Activated CD4-positive, alpha-beta T cell treated with anti-CD3 and anti-CD28 coated beads, Interleukin-2, amount 10 ng/mL, durations not matched to agents 7 days and 5 days (primary cell): ENCODE measurements at regions not wholly inside any gene's neighbourhood (a gene's known extent, or its start where the extent isn't known, plus 50 kb on each side); places are given as distances from the start of the nearest gene placed in this dataset.

Experiments
- CTCF ChIA-PET: fragments of 350-600 bp; sonication (Branson Sonifier 250); formaldehyde crosslinking; loops from one replicate; lab custom pipeline; 2021; ENCODE audit warnings: antibody characterized with exemption; lab: Charles Lee
- POLR2A ChIA-PET: fragments of 350-600 bp; sonication (Branson Sonifier 250); formaldehyde crosslinking; loops from one replicate; lab custom pipeline; 2021; ENCODE audit warnings: antibody characterized with exemption; lab: Charles Lee
- DNase-seq: peaks from one replicate; pipeline ENCODE4 v3.0.0-alpha.2; 2020
- H3K27ac Mint-ChIP-seq: one replicate; pipeline ENCODE4 v1.8.0; 2021; ENCODE audit warnings: mild to moderate bottlenecking, moderate library complexity, mixed read lengths
- H3K27me3 Mint-ChIP-seq: one replicate; pipeline ENCODE4 v1.8.0; 2021; ENCODE audit warnings: mixed read lengths
- H3K36me3 Mint-ChIP-seq: one replicate; pipeline ENCODE4 v1.8.0; 2021; ENCODE audit warnings: low read depth, mixed read lengths
- H3K4me1 Mint-ChIP-seq: one replicate; pipeline ENCODE4 v1.8.0; 2021; ENCODE audit warnings: mixed read lengths
- H3K4me3 Mint-ChIP-seq: one replicate; pipeline ENCODE4 v1.8.0; 2021; ENCODE audit warnings: mild to moderate bottlenecking, moderate library complexity, mixed read lengths
- H3K9me3 Mint-ChIP-seq: one replicate; pipeline ENCODE4 v1.8.0; 2021; ENCODE audit warnings: mixed read lengths

- Mint-ChIP-seq H3K4me3 (no peak overlapping the region), H3K4me1 (peaks cover 10% of the 10 kb centered on the region), H3K36me3 (no peaks in the 10 kb centered on the region), H3K27me3 (peaks cover 25% of the 10 kb centered on the region), H3K27ac (no peak overlapping the region), H3K9me3 (no peaks in the 10 kb centered on the region)
- CTCF ChIA-PET: interaction anchor here (0.6 kb wide), 1 partner anchor 855 kb away, joined by 3 read pairs; no protein-coding TSS in a partner anchor
- DNase-seq: no peak
- POLR2A ChIA-PET: no interaction called here
Measured at GRCh38 chr17:59483860-59484259, 81.5 kb upstream of the DHX40 start.

- CTCF ChIA-PET: no interaction called here
- Mint-ChIP-seq H3K4me3 (no peak overlapping the region), H3K36me3 (no peaks in the 10 kb centered on the region)
Measured at GRCh38 chr17:59485015-59485414, 80.4 kb upstream of the DHX40 start.

GRCh38 chr17:59485946-59486345 lies 79.5 kb upstream of the DHX40 start:
- Mint-ChIP-seq H3K4me1 (peaks cover 10% of the 10 kb centered on the region), H3K36me3 (no peaks in the 10 kb centered on the region), H3K4me3 (no peak overlapping the region), H3K27me3 (peaks cover 23% of the 10 kb centered on the region), H3K27ac (no peak overlapping the region), H3K9me3 (no peaks in the 10 kb centered on the region)
- ChIA-PET POLR2A (no interaction called here), CTCF (interaction anchor here (1.3 kb wide), 1 partner anchor 16 kb away, joined by 3 read pairs; no protein-coding TSS in a partner anchor)
- DNase-seq: no peak

More at GRCh38 chr17:59485015-59485414, 80.4 kb upstream of the DHX40 start:
- H3K27me3 Mint-ChIP-seq: peaks cover 26% of the 10 kb centered on the region
- no peak overlapping the region for H3K27ac Mint-ChIP-seq
- DNase-seq: no peak
- H3K9me3 Mint-ChIP-seq: no peaks in the 10 kb centered on the region
- peaks cover 10% of the 10 kb centered on the region for H3K4me1 Mint-ChIP-seq
- POLR2A ChIA-PET: no interaction called here

- DNase-seq: no peak
- Mint-ChIP-seq H3K27me3 (peaks cover 26% of the 10 kb centered on the region), H3K36me3 (no peaks in the 10 kb centered on the region), H3K4me1 (peaks cover 10% of the 10 kb centered on the region), H3K27ac (no peak overlapping the region), H3K4me3 (no peak overlapping the region), H3K9me3 (no peaks in the 10 kb centered on the region)
- POLR2A ChIA-PET: no interaction called here
- CTCF ChIA-PET: interaction anchor here (1.0 to 1.3 kb wide), 2 partner anchors 17 to 24 kb away, joined by 3 to 4 read pairs; no protein-coding TSS in a partner anchor
Measured at GRCh38 chr17:59487161-59487873, 78.1 kb upstream of the DHX40 start.

- H3K4me3 Mint-ChIP-seq: no peak overlapping the region
- no peak for DNase-seq
- no peak overlapping the region for H3K27ac Mint-ChIP-seq
- no peaks in the 10 kb centered on the region for H3K9me3 Mint-ChIP-seq
- CTCF ChIA-PET: interaction anchor here (0.6 to 0.7 kb wide), 2 partner anchors 25 to 34 kb away, joined by 4 to 5 read pairs; no protein-coding TSS in a partner anchor
- peaks cover 26% of the 10 kb centered on the region for H3K27me3 Mint-ChIP-seq
- peaks cover 8% of the 10 kb centered on the region for H3K4me1 Mint-ChIP-seq
- POLR2A ChIA-PET: no interaction called here
- no peaks in the 10 kb centered on the region for H3K36me3 Mint-ChIP-seq
Measured at GRCh38 chr17:59488805-59489204, 76.6 kb upstream of the DHX40 start.

- peaks cover 4% of the 10 kb centered on the region for H3K4me1 Mint-ChIP-seq
- no peak overlapping the region for H3K27ac Mint-ChIP-seq
- no peaks in the 10 kb centered on the region for H3K36me3 Mint-ChIP-seq
- peaks cover 30% of the 10 kb centered on the region for H3K27me3 Mint-ChIP-seq
- ChIA-PET CTCF (interaction anchor here (0.6 to 0.9 kb wide), 3 partner anchors 28 to 225 kb away, joined by 3 to 5 read pairs (median 3); no protein-coding TSS in a partner anchor), POLR2A (no interaction called here)
- DNase-seq: no peak
- no peaks in the 10 kb centered on the region for H3K9me3 Mint-ChIP-seq
- H3K4me3 Mint-ChIP-seq: no peak overlapping the region
Measured at GRCh38 chr17:59490216-59490615, 75.2 kb upstream of the DHX40 start.

- H3K9me3 Mint-ChIP-seq: no peaks in the 10 kb centered on the region
- ChIA-PET CTCF (no interaction called here), POLR2A (no interaction called here)
- H3K27ac Mint-ChIP-seq: no peak overlapping the region
- H3K4me1 Mint-ChIP-seq: no peaks in the 10 kb centered on the region
- peaks cover 27% of the 10 kb centered on the region for H3K27me3 Mint-ChIP-seq
- H3K36me3 Mint-ChIP-seq: no peaks in the 10 kb centered on the region
- DNase-seq: no peak
- no peak overlapping the region for H3K4me3 Mint-ChIP-seq
Measured at GRCh38 chr17:59491353-59492090, 73.9 kb upstream of the DHX40 start.

GRCh38 chr17:59492091-59492451 lies 73.3 kb upstream of the DHX40 start:
- H3K4me3 Mint-ChIP-seq: no peak overlapping the region
- no peaks in the 10 kb centered on the region for H3K9me3 Mint-ChIP-seq
- no peak overlapping the region for H3K27ac Mint-ChIP-seq
- H3K36me3 Mint-ChIP-seq: no peaks in the 10 kb centered on the region
- DNase-seq: no peak
- H3K27me3 Mint-ChIP-seq: peaks cover 24% of the 10 kb centered on the region
- no peaks in the 10 kb centered on the region for H3K4me1 Mint-ChIP-seq
- ChIA-PET CTCF (no interaction called here), POLR2A (no interaction called here)

GRCh38 chr17:59493867-59494266 lies 71.5 kb upstream of the DHX40 start:
- peaks cover 18% of the 10 kb centered on the region for H3K27me3 Mint-ChIP-seq
- no peak for DNase-seq
- CTCF ChIA-PET: no interaction called here
- H3K9me3 Mint-ChIP-seq: no peaks in the 10 kb centered on the region
- H3K36me3 Mint-ChIP-seq: no peaks in the 10 kb centered on the region
- POLR2A ChIA-PET: no interaction called here
- no peak overlapping the region for H3K27ac Mint-ChIP-seq
- no peak overlapping the region for H3K4me3 Mint-ChIP-seq
- no peaks in the 10 kb centered on the region for H3K4me1 Mint-ChIP-seq

- Mint-ChIP-seq H3K36me3 (no peaks in the 10 kb centered on the region), H3K27ac (no peak overlapping the region), H3K4me3 (no peak overlapping the region), H3K9me3 (no peaks in the 10 kb centered on the region), H3K27me3 (peaks cover 16% of the 10 kb centered on the region), H3K4me1 (no peaks in the 10 kb centered on the region)
- CTCF ChIA-PET: no interaction called here
- POLR2A ChIA-PET: no interaction called here
- DNase-seq: no peak
Measured at GRCh38 chr17:59494757-59495368, 70.5 kb upstream of the DHX40 start.

- Mint-ChIP-seq H3K4me3 (no peak overlapping the region), H3K36me3 (no peaks in the 10 kb centered on the region), H3K27me3 (peaks cover 16% of the 10 kb centered on the region), H3K4me1 (no peaks in the 10 kb centered on the region), H3K9me3 (no peaks in the 10 kb centered on the region), H3K27ac (no peak overlapping the region)
- ChIA-PET POLR2A (no interaction called here), CTCF (no interaction called here)
- DNase-seq: no peak
Measured at GRCh38 chr17:59496178-59496577, 69.2 kb upstream of the DHX40 start.

GRCh38 chr17:59498530-59499307 lies 66.7 kb upstream of the DHX40 start:
- no peak overlapping the region for H3K27ac Mint-ChIP-seq
- H3K9me3 Mint-ChIP-seq: no peaks in the 10 kb centered on the region
- ChIA-PET CTCF (interaction anchor here (0.7 kb wide), 1 partner anchor 744 kb away, joined by 3 read pairs; no protein-coding TSS in a partner anchor), POLR2A (no interaction called here)
- H3K4me3 Mint-ChIP-seq: no peak overlapping the region
- H3K27me3 Mint-ChIP-seq: peaks cover 14% of the 10 kb centered on the region
- DNase-seq: no peak
- H3K4me1 Mint-ChIP-seq: no peaks in the 10 kb centered on the region
- H3K36me3 Mint-ChIP-seq: no peaks in the 10 kb centered on the region
